ENCODE measurements at regions not wholly inside any gene's neighbourhood (a gene's known extent, or its start where the extent isn't known, plus 50 kb on each side); places are given as distances from the start of the nearest gene placed in this dataset.

GRCh38 chr5:5370059-5370774, 52.3 kb upstream of the ICE1 start:
- no peaks in the 10 kb centered on the region for H3K27me3 Mint-ChIP-seq
- H3K9me3 Mint-ChIP-seq: no peaks in the 10 kb centered on the region
- H3K36me3 Mint-ChIP-seq: no peaks in the 10 kb centered on the region
- H3K4me3 Mint-ChIP-seq: no peak overlapping the region
- DNase-seq: no peak
- H3K4me1 Mint-ChIP-seq: no peaks in the 10 kb centered on the region
- no peak overlapping the region for H3K27ac Mint-ChIP-seq
- CTCF ChIA-PET: no interaction called here

GRCh38 chr5:5371005-5371404, 51.5 kb upstream of the ICE1 start:
- CTCF ChIA-PET: interaction anchor here (0.8 kb wide), 1 partner anchor 9 kb away, joined by 3 read pairs; no protein-coding TSS in a partner anchor
- Mint-ChIP-seq H3K27ac (no peak overlapping the region), H3K9me3 (no peaks in the 10 kb centered on the region), H3K27me3 (no peaks in the 10 kb centered on the region), H3K4me3 (no peak overlapping the region), H3K36me3 (no peaks in the 10 kb centered on the region), H3K4me1 (no peaks in the 10 kb centered on the region)
- DNase-seq: no peak

- no peaks in the 10 kb centered on the region for H3K9me3 Mint-ChIP-seq
- no peak overlapping the region for H3K4me3 Mint-ChIP-seq
- CTCF ChIA-PET: no interaction called here
- no peak for DNase-seq
- H3K27ac Mint-ChIP-seq: no peak overlapping the region
- no peaks in the 10 kb centered on the region for H3K36me3 Mint-ChIP-seq
- no peaks in the 10 kb centered on the region for H3K27me3 Mint-ChIP-seq
- H3K4me1 Mint-ChIP-seq: no peaks in the 10 kb centered on the region
Measured at GRCh38 chr5:5371957-5372356, 50.5 kb upstream of the ICE1 start.

GRCh38 chr5:5372511-5372910, 50.0 kb upstream of the ICE1 start:
- Mint-ChIP-seq H3K9me3 (no peaks in the 10 kb centered on the region), H3K27ac (no peak overlapping the region), H3K4me1 (no peaks in the 10 kb centered on the region), H3K36me3 (no peaks in the 10 kb centered on the region), H3K27me3 (no peaks in the 10 kb centered on the region), H3K4me3 (no peak overlapping the region)
- DNase-seq: no peak
- CTCF ChIA-PET: no interaction called here
